NCI-H526 treated with DMSO at 0.1 percent for 48 hours (cell line): ENCODE measurements at regions not wholly inside any gene's neighbourhood (a gene's known extent, or its start where the extent isn't known, plus 50 kb on each side); places are given as distances from the start of the nearest gene placed in this dataset.
"Not testable (repeated sequence)": the region's sequence is repeated elsewhere in the genome, so short reads cannot be mapped to it uniquely, and the experiment has no call there.

ENCODE experiments used
- DNase-seq: peaks from one replicate; lab custom pipeline; 2025; lab: John Stamatoyannopoulos, UW

DNA sequence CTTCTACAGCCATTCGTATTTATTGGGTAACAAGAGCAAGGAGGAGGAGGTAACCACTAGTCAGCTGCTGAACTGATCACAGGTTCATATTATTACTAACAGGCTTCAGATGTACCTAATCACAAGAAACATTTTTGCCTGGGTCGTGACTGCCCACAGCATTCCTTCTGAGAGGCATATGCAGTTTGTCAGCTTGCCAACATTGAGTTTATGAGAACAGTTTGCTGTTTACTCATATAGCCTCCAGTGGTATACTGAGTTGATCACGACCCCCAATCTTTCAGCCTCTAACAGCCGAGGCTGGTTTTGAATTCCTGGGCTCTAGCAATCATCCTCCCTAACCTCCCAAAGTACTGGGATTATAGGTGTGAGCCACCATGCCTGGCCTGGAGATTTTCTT lies 693.6 kb downstream of the TLE1 start:
- DNase-seq: no peak

DNA sequence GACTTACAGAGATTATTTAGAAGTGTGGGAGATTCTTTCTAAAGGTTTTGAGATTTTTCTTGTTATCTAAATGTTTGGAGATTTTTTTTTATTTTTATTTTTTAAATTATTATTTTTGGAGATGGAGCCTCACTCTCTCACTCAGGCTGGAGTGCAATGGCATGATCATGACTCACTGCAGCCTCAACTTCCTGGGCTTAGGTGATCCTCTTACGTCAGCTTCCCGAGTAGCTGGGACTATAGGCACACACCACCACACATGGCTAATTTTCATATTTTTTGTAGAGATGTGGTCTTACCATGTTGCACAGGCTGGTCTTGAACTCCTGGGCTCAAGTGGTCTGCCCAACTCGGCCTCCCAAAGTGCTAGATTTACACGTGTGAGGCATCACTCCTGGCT lies 694.5 kb downstream of the TLE1 start:
- DNase-seq: no peak

DNA sequence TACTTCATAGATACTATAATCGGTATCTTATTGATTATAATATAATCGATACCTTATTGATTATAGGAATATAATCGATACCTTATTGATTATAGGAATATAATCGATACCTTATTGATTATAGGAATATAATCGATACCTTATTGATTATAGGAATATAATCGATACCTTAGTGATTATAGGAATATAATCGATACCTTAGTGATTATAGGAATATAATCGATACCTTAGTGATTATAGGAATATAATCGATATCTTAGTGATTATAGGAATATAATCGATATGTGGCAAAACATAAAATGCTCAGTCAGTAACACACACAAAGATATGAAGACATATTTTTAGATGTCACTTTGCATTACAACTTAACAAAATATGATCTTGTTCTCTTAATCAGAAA lies 703.8 kb downstream of the TLE1 start:
- not testable (repeated sequence) for DNase-seq

DNA sequence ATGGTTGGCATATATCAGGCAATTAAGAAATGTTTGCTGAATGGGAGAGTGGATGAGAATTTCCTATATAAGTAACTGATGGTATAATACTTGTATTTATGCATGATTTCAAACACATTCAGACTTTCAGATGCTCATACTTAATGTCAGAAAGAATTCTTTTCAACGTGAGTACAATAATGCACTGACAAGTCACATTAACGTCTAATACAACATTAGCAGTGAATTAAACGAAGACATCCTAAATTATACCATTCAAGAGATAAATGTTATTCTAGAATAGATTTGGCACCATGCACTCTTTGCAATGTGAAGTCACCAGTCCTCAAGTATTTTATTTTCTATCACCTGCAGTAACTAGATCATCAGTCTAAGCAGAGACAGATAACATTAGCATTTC lies 712.9 kb downstream of the TLE1 start:
- DNase-seq: no peak

DNA sequence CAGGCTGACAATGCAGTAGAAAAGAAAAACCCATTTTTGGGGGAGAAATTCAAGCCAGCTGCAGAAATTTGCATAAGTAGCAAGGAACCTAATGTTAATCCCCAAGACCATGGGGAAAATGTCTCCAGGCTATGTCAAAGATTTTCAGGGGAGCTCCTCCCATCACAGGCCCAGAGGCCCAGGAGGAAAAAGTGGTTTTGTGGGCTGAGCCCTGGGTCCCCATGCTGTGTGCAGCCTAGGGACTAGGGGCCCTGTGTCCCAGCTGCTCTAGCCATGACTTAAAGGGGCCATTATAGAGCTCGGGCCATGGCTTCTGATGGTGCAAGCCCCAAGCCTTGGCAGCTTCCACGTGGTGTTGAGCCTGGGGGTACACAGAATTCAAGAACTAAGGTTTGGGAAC lies 719.0 kb downstream of the TLE1 start:
- not testable (repeated sequence) for DNase-seq

DNA sequence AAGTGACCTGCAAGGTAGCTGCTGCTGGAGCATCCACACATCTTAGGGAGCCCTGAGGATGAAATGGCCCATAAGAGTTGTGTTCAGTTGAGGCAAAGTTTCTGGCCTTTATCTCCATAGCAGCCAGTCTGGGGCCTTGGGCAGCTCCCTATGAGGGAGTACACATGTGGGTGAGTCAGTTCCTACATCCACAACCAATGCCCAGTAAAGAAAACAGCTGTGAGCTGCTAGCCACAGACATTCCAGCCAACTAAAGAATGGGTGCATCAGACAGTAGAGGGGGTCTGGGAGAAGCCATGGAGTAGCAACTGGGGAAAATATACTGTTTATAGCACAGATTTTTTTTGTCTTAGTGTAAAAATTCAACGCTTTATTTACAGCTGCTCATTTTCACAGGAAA lies 720.7 kb downstream of the TLE1 start:
- DNase-seq: no peak

DNA sequence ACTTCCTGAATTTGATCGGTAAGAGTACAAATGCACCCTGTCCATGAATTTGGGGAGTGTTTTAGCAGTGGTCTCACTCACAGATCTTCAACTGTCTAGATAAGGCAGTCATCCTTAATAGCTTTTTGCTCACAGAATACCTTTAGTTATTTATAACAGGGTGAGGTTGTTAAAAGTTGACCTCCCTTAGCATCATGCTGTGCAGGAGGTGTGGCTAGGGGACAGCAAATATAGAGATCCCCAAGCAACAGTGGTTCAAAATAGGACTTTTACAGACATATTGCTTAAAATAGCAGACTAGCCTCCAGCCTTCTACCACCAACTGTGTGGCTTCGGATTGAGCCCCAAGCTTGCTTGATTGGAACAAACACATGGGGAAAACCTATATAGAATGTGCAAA lies 724.4 kb downstream of the TLE1 start:
- no peak for DNase-seq

DNA sequence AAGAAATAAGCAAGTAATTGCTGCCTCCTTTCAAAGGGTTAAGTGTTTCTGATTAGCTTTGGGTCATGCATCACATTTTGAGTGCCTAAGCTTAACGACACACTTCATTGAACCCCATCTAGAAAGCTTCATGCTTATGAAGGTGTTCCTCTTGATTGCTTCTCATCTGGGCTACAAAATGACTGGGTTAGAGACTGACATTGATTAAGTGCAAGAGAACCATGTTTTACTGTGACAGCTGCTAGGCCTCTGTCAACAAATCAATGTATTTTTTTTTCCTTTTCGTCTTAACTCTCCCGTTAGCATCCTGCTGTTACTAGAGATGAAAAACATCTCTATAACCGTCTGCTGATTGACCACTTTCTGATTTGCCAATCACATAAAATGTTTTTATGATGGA lies 725.0 kb downstream of the TLE1 start:
- no peak for DNase-seq

DNA sequence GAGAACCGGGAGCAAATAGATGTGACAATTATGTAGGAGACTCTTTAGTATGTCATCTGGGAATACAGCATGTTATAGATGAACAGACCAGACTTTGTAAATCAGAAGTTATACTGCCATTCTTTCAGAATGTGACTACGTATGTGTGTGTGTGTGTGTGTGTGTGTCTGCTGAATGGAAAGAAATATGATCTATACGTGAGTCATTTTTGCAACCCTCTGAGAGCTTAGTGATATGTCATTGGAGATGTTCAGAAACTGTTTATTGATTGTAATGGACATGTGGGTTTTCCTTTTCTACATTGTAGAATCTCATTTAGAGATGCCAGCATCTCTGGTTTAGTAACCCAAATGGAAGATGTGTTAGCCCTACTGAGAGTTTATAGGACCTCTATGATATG lies 731.5 kb downstream of the TLE1 start:
- no peak for DNase-seq

DNA sequence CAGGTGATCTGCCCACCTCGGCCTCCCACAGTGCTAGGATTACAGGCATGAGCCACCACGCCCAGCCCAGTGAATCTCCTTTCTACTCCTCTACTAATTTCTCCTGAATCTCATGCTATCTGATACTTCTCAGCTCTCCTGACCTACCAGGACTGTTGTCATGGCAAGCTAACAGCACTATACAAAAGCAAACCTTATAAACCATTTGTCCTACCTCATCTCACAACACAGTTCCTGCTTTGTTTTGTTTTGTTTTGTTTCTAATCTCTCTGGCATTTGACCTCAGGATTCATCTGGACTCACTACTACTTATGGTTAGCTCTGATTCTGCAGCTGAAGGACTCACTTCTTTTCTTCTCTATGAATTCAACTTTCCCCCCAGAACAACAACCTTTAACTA lies 734.8 kb downstream of the TLE1 start:
- DNase-seq: no peak

DNA sequence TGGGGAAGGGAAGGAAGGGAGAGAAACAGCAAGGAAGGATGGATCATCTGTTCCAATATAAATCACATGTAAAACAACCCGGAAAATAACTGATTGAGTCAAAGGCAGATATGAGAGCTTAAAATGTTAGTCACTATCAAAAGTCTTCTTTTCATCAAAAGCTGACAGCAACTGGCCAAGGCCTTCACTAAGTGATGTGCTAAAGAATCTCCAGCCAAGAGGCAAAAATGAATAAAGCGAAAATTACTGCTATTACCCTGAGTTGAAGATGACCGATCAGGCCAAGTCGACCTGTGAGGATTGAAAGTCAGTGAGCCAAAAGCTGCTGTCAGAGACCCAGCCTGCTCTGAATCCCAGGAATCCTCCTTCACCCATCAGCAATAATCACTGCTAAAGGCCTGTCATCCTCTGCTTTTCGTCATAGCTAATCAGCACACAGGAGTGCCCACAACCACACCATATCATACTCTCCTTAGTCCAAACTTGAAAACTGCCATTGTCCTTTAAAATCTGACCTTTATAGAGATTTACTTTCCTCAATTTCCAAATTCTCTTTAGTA lies 736.9 kb downstream of the TLE1 start:
- no peak for DNase-seq

DNA sequence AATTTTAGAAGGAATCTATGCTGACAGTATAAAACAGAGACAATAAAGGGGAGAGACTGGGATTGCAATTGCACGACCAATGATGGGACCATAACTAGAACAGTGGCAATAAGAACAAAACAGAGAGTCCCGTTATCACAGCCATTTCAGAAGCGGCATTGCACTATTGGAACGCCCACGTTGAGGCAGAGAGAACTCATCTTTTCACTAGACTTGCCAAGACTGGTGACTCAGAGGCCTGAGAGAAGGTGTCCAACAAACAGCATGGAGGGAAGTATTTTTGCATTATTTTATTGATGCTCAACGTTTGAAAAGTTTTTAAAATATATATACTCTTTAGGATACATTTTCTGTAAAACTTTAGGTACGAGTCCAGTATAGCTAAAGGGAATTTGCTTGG lies 737.7 kb downstream of the TLE1 start:
- DNase-seq: no peak

DNA sequence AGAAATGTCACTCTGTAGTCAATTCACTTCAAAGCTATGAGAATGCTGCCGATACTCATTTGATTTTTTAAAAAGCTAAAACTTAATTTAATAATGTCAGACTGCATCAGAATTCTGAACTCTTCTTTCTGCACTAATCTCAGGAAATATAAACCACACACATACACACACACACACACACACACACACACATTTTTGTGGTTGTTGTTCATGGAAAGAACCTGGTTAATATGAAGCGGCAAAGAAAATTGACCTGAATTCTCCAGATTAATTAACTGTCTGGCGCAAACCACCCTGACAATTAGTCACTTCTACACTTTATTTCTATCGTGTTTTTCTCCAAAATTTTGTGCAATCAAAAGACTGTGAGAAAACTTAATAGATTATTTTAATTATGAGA lies 740.5 kb downstream of the TLE1 start:
- no peak for DNase-seq

DNA sequence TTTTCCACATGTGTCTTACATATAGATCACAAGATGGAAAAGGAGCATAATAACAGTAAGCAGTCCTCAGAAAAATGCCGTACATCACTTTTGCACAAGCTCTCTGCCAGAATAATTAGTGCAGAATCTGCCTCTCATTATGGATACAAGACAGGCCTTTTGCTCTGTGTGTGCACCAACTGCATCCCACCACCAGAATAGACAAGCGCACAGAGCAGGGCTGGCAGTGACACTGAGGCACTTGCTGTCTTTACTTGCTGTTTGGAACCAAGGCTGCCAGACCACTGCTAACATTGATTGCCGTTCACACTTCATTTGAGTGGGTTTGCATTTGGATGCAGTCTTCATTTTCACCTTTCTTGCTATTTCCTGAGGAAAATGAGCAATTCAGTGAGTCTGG lies 741.3 kb downstream of the TLE1 start:
- DNase-seq: no peak

DNA sequence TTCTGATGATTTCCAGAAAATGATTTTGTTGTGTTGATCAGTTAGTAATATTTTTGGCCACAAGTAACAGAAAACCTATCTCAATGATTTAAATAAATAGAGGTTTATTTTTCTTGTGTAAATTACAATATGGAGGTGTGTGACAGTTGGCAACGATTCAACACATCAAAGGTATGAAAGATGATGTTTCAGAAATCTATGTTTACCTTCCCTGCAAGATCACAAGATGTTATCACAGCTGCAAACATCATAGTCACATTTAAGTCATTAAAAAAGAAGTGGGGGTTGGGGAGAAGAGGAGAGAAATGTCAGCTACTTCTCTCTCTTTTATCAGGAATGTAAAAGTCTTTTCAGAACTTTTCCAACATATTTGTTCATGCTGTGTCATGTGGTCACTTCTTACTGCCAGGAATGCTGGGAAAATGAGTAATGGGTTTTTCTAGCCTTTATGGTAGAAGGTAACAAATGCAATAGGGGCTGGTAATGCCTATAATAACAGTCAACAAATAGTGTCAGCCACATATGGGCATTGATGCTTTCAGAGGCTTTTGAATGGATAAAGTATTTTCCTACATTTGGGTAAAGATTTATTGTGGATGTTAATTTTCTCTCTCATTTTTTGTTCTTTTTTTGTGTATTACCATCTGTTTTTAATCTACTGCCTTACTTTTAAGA lies 742.7 kb downstream of the TLE1 start:
- DNase-seq: no peak

DNA sequence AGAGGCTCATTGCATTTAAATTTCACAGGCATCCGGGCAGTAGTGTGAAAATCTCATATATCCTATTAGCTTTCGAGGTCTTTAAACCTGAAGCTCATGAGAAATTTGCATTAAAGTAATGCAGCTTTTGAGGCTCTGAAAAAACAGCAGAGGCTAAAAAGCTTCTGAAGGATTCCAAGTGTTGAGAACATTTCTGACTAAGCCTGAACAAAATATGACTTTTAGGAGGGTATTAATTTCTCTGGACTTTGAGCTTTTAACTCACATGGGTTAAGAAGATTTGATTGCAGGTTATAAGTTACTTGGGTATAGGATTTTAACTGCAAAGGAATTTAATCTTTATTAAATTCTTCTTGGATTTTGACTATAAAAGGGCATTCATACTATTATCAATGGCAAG lies 743.9 kb downstream of the TLE1 start:
- DNase-seq: no peak

DNA sequence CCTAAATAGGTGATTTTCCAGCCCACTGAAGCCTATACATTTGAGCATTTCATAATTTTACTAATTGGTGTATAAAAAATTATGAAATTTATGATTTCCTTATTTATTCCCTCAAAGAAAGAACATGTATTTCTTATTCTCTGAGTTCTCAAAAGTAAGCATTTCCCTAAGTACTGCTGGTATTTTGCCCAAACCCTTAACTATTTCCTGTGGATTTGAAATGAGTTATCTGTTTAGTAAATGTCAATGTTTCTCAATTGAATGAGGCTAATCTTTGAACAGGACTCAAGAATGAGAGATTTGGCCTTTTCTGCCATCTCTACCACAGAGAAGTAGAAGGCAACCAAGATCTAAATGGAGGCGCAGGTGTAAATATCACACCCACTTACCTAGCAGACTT lies 751.7 kb downstream of the TLE1 start:
- DNase-seq: no peak

DNA sequence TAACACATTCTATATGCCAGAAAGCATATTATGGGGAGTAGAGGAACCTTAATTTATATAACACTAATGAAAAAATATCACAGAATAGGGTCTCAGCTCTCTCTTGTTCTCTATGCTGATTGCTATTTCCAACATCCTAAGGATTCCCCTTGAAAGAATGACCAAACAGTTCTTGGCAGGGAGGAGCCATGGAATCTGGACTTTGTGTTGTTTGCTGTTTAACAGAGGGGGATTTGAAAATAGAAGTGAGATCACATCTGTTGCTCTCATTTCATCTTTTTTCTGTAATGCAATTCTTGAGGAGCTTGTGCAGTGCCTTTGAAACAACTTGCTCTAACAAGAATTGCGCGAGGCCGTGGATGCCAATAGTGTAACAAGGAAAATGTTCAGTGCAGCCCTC lies 755.3 kb downstream of the TLE1 start:
- DNase-seq: no peak

DNA sequence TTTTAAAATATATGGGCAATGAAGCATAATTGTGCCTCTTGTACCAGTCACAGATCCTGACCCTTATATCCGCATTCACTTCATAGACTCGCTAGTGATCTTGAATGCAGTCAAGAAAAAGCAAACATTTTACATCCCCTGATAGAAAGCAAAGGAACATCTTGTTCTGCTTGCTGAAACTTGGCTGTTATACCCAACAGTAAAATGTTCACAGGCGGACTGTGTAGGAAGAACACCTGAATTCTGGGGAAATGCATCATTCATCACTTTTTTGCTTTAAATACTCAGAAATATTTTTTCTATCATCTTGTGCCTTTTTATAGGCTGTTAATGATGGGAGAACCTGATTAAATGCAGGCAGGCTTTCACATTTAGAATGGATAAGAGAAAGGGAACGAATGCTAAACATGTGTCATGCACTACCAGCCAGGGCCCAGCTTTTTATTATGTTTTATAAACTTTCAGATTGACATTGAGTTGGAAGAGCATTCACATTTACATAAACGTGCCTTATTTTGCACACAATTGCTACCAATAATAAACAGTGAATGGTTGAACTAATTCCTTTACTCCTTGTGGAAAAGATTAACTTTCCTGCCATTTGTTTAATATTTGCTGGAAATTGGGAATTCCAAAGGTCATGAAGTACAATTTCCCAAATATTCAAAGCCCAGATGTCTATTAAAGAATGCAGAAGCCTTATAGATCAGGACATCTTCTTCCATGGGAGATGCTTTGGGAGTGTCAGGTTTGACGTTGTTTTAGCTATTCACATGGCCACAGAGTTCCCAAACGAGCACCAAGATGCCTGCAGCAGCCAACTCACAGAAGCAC lies 756.2 kb downstream of the TLE1 start:
- DNase-seq: no peak

DNA sequence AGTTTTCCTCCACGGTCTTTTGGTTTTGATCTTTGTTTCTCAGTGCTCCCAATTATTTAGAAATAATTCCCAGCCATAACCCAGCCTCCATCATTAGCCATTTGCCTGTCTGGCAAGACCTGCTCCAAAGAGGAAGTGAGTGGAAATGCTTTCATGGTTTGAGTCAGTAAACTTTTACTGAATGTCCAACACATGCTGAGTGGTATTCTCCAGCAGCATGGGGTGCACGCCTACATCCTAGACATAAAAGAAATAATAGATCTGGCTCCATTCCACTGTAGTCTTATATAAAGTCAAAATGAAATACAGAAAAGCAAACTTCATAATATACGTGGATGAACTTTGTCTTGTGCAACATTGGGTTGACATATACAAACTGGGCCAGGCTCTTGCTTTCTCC lies 757.2 kb downstream of the TLE1 start:
- no peak for DNase-seq

DNA sequence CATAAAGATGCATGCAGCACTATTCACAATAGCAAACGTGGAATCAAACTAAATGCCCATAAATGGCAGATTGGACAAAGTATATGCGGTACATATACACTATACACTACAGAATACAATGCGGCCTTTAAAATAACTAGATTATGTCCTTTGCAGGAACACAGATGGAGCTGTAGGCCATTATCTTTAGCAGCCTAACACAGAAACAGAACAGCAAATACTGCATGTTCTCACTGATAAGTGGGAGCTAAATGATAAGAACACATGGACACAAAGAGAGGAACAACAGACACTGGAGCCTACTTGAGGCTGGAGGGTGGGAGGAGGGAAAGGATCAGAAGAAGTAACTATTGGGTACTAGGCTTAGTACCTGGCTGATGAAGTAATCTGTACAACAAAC lies 758.2 kb downstream of the TLE1 start:
- DNase-seq: no peak

DNA sequence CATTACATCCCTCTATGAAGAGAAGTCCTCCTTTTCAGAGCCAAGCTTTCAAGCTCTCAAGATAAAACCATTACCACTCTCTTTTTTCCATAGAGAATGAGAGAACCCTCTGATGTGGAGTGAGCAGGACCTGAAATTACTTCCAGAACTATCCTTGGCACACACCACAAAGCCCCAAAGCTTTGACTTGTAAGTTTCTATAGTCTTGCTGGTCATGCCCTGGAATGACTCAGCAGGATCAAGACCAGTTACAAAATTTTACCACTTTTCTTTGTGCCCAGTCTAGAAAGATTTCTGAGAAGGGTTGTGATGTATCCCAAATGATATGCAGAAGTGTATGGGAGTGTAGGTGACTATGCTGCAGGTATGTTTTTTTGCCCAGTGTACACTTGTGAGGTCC lies 760.6 kb downstream of the TLE1 start:
- no peak for DNase-seq

DNA sequence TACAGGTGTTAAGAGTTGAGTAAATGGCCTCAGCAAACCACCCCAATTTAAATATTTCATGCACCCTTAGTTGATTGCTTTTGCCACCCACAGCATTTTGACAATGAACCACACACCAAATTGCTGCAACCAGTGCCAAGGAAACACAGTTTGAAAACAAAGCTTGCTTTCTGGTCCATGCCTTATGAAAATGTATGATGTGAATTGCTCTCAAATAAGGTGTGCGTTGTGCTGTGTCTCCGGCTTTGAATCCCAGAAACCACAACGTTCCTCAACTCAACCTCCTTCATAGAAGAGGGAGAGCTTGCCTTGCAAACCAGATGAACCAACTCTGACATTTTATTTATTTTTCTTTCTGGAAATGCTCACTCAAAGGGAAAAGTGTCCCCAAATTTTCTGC lies 762.7 kb downstream of the TLE1 start:
- no peak for DNase-seq

DNA sequence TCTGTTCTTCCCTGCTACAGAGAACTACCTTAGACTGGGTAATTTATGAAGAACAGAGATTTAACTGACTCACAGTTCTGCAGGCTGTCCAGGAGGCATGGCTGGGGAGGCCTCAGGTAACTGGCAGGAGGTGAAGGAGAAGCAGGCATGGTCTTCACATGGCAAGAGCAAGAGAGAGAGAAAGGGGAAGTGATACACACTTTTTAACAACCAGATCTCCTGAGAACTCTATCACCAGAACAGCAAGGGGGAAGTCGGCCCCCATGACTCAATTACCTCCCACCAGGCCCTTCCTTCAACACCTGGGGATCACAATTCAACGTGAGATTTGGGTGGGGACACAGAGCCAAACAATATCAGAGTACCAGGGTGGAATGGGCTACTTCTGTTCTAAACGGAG lies 766.8 kb downstream of the TLE1 start:
- no peak for DNase-seq
